A673 (cell line): ENCODE measurements at regions not wholly inside any gene's neighbourhood (a gene's known extent, or its start where the extent isn't known, plus 50 kb on each side); places are given as distances from the start of the nearest gene placed in this dataset.

Experiments
- BruUV-seq: library from RNA; stranded (reverse); fragments of 400-500 nt; replicated peaks from 2 replicates; lab custom pipeline; 2021; lab: Mats Ljungman, UMichigan
- CTCF ChIA-PET: fragments of 300-600 bp; sonication (Branson Sonifier 250); formaldehyde crosslinking; loops from one replicate; lab custom pipeline; 2022; ENCODE audit warnings: antibody characterized with exemption; lab: Charles Lee
- POLR2A ChIA-PET: fragments of 300-600 bp; sonication (Branson Sonifier 250); formaldehyde crosslinking; loops from one replicate; lab custom pipeline; 2022; ENCODE audit warnings: antibody characterized with exemption; ENCODE audit not compliant: low non-redundant PET; lab: Charles Lee
- DNase-seq: peaks from one replicate; pipeline ENCODE4 v3.0.0-alpha.2; 2015; ENCODE audit warnings: low spot score
- H3K27ac ChIP-seq: fragments of 200-600 bp; sonication (generic); 2 replicates; pipeline ENCODE4 v1.5.1; 2016; ENCODE audit warnings: mixed run types, low read depth, mild to moderate bottlenecking, mixed read lengths, antibody characterized with exemption, low read length; ENCODE audit not compliant: poor library complexity, severe bottlenecking
- H3K27me3 ChIP-seq: fragments of 200-600 bp; sonication (generic); replicated peaks from 2 replicates; pipeline ENCODE4 v1.6.1; 2017; ENCODE audit warnings: mixed run types, low read depth, mild to moderate bottlenecking, mixed read lengths, antibody characterized with exemption, low read length; ENCODE audit not compliant: insufficient read depth, poor library complexity
- H3K36me3 ChIP-seq: fragments of 200-600 bp; sonication (generic); 2 replicates; pipeline ENCODE4 v1.6.1; 2016; ENCODE audit warnings: mixed run types, mild to moderate bottlenecking, mixed read lengths, antibody characterized with exemption, low read length; ENCODE audit not compliant: insufficient read depth, poor library complexity, severe bottlenecking
- H3K4me1 ChIP-seq: fragments of 200-600 bp; sonication (generic); 2 replicates; pipeline ENCODE4 v1.6.1; 2017; ENCODE audit warnings: mixed run types, mild to moderate bottlenecking, mixed read lengths, antibody characterized with exemption, low read length; ENCODE audit not compliant: insufficient read depth, poor library complexity, severe bottlenecking
- H3K4me3 ChIP-seq: fragments of 200-600 bp; sonication (generic); 2 replicates; pipeline ENCODE4 v1.5.1; 2016; ENCODE audit warnings: low read depth, mixed run types, mild to moderate bottlenecking, mixed read lengths, low read length; ENCODE audit not compliant: poor library complexity, severe bottlenecking
- H3K9me3 ChIP-seq: fragments of 200-600 bp; sonication (generic); 2 replicates; pipeline ENCODE4 v1.6.1; 2016; ENCODE audit warnings: mixed run types, low read depth, mild to moderate bottlenecking, mixed read lengths, antibody characterized with exemption, low read length; ENCODE audit not compliant: poor library complexity, severe bottlenecking
- EZH2 ChIP-seq: fragments of 200-600 bp; sonication (generic); IDR thresholded peaks from 2 replicates; pipeline ENCODE4 v1.6.1; 2017; ENCODE audit warnings: borderline replicate concordance, low read depth, mild to moderate bottlenecking, mixed read lengths, antibody characterized with exemption, low read length; ENCODE audit not compliant: poor library complexity, severe bottlenecking
- intact Hi-C: fragments of 100-400 bp; cut with micrococcal nuclease; formaldehyde crosslinking; loops from one replicate; pipeline ENCODE4 v1.10.0; 2022; ENCODE audit not compliant: unreplicated experiment
- TF ChIP-seq, protein P1 (sequence below): fragments of 300-800, 200-600 bp; sonication (generic); conservative IDR thresholded peaks from 2 replicates; pipeline ENCODE4 v1.5.1; 2017; ENCODE audit warnings: low read depth, mild to moderate bottlenecking, antibody characterized with exemption, low read length, moderate library complexity, mixed read lengths

GRCh38 chr2:19214682-19215391 is 143.6 kb downstream of the OSR1 start:
- intact Hi-C loops: no loop called here
- CTCF ChIA-PET: no interaction called here

DNA sequence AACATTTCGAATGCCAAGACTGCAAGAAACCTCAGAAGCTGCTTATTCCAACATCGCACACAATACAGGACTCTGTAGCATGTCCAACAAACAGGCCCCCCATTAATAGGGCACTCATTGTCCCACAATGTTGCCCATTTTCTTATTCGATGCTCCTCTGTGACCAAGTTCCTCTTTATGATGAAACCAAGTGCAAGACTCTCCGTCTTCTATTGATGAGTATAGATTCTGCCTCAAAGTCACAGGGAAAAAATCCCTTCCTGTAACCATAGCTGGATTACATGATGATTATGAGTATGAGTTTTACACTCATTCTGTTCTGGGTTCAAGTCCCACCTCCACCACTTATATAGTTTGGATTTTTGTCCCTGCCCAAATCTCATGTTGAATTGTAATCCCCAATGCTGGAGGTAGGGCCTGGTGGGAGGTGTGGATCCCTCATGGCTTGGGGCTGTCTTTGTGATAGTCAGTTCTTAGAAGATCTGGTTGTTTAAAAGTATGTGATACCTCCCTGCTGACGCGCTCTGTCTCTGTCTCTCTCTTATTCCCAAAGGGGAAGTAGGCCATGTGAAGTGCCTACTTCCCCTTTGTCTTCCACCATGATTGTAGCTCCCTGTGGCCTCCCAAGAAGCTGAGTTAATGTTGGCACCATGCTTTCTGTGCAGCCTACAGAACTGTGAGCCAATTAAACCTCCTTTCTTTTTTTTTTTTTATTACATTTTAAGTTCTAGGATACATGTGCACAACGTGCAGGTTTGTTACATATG is 148.7 kb downstream of the OSR1 start:
- Histone ChIP-seq H3K36me3 (no peaks in the 10 kb centered on the region), H3K9me3 (no peaks in the 10 kb centered on the region), H3K4me3 (no peak overlapping the region), H3K27ac (no peak overlapping the region), H3K4me1 (no peaks in the 10 kb centered on the region), H3K27me3 (no peaks in the 10 kb centered on the region)
- ChIA-PET CTCF (no interaction called here), POLR2A (no interaction called here)
- intact Hi-C loops: no loop called here
- TF ChIP-seq EZH2: no peak
- TF ChIP-seq, protein P1, sequence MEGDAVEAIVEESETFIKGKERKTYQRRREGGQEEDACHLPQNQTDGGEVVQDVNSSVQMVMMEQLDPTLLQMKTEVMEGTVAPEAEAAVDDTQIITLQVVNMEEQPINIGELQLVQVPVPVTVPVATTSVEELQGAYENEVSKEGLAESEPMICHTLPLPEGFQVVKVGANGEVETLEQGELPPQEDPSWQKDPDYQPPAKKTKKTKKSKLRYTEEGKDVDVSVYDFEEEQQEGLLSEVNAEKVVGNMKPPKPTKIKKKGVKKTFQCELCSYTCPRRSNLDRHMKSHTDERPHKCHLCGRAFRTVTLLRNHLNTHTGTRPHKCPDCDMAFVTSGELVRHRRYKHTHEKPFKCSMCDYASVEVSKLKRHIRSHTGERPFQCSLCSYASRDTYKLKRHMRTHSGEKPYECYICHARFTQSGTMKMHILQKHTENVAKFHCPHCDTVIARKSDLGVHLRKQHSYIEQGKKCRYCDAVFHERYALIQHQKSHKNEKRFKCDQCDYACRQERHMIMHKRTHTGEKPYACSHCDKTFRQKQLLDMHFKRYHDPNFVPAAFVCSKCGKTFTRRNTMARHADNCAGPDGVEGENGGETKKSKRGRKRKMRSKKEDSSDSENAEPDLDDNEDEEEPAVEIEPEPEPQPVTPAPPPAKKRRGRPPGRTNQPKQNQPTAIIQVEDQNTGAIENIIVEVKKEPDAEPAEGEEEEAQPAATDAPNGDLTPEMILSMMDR: no peak
- DNase-seq: no peak
- BruUV-seq: no TSS peak

More at GRCh38 chr2:19214682-19215391, 143.6 kb downstream of the OSR1 start:
- POLR2A ChIA-PET: no interaction called here
- DNase-seq: no peak
- Histone ChIP-seq H3K27ac (no peak overlapping the region), H3K9me3 (no peaks in the 10 kb centered on the region), H3K36me3 (no peaks in the 10 kb centered on the region), H3K4me1 (no peaks in the 10 kb centered on the region), H3K4me3 (no peak overlapping the region), H3K27me3 (no peaks in the 10 kb centered on the region)
- TF ChIP-seq, protein P1: no peak
- TF ChIP-seq EZH2: no peak
- BruUV-seq: no TSS peak

GRCh38 chr2:19208479-19209199 is 149.8 kb downstream of the OSR1 start:
- Histone ChIP-seq H3K4me3 (no peak overlapping the region), H3K9me3 (no peaks in the 10 kb centered on the region), H3K4me1 (no peaks in the 10 kb centered on the region), H3K27me3 (no peaks in the 10 kb centered on the region), H3K36me3 (no peaks in the 10 kb centered on the region), H3K27ac (no peak overlapping the region)
- intact Hi-C loops: no loop called here
- CTCF ChIA-PET: no interaction called here
- DNase-seq: no peak
- no peak for TF ChIP-seq EZH2
- TF ChIP-seq, protein P1: no peak
- BruUV-seq: no TSS peak
- POLR2A ChIA-PET: no interaction called here
